ENCODE measurements at regions not wholly inside any gene's neighbourhood (a gene's known extent, or its start where the extent isn't known, plus 50 kb on each side); places are given as distances from the start of the nearest gene placed in this dataset.

DNA sequence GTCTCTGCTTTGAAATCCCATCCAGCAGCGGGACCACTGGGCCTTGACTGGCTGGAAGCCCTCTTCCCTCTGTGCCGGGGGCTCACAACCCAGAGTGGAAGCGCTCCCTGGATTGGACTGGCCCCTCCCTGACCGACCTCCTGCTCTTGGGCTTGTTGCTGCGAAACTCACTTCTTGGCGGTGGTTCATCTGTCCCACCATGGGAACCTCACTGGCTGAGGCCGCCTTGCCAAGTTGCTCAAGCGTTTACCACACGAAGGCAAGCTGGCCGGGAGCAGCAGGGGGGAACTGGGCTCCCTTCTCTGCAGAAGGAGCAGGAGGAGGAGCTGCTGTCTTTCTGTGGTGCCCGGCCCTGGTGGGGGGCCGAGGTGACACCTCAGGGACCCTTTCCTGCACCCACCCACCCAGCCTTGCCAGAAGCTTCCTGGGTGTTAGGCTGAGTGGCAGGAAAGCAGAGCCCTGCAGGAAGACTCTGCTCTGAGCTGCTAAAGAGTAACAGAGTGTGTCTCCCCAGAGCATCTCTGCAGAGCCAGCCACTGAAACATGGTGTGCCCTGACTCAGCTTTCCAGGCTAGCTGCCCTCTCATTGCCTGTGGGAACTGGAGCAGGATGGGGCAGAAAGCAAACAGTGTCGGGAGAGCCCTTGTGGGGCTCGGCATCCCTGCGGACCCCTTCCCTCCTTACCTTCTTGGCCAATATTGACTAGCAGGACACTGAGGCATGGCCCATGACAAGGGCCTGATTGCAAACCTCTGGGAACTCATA, 88.5 kb upstream of the ALX4 start:
- no peak overlapping the region for H4K5ac ChIP-seq (ENCODE audit: insufficient read length, low read depth, low read length)
- no peak overlapping the region for H2BK12ac ChIP-seq (ENCODE audit: insufficient read length, low read depth, low read length)
- H3K27ac ChIP-seq (ENCODE audit: insufficient read length, low read depth, low read length), result no peak overlapping the region
- no peak for DNase-seq
- no peaks in the 10 kb centered on the region for H3K79me2 ChIP-seq (ENCODE audit: insufficient read depth, low read length)
- no peak overlapping the region for H3K18ac ChIP-seq (ENCODE audit: insufficient read length, low read depth, low read length)
- no peaks in the 10 kb centered on the region for H4K20me1 ChIP-seq (ENCODE audit: control insufficient read depth, insufficient read depth, insufficient read length)
- no peak overlapping the region for H2BK120ac ChIP-seq (ENCODE audit: low read depth, low read length, poor library complexity, severe bottlenecking)
- H3K4me1 ChIP-seq (ENCODE audit: insufficient read depth, low read length), result no peaks in the 10 kb centered on the region
- H4K91ac ChIP-seq (ENCODE audit: insufficient read length, low read depth, low read length), result no peak overlapping the region
- no peak overlapping the region for H3K9ac ChIP-seq (ENCODE audit: extremely low read depth, insufficient read length, low read length)
- H2BK20ac ChIP-seq (ENCODE audit: low read depth, low read length, poor library complexity, severe bottlenecking), result no peak overlapping the region
- no peak overlapping the region for H3K4me3 Mint-ChIP-seq
- WGBS (ENCODE audit: extremely low coverage, insufficient read length, low lambda C conversion rate), result no CpG with 5 or more reads among the region's 15 CpGs
- H3K36me3 Mint-ChIP-seq (ENCODE audit: insufficient read depth in 1 of 3, low read depth in 3 of 3), result no peaks in the 10 kb centered on the region; a peak in 1 of 7 replicates
- H3K9me3 Mint-ChIP-seq, result peaks cover 0 to 3% of the 10 kb centered on the region in 2 experiments; a peak in 3 of 5 replicates
- no peak overlapping the region for H4K8ac ChIP-seq (replicated peaks; ENCODE audit: insufficient read length, low read depth, low read length)
- no peak overlapping the region for H2AFZ ChIP-seq (ENCODE audit: low read length)
- no peak overlapping the region for H3K23ac ChIP-seq (ENCODE audit: insufficient read length, low read depth, low read length)
- H3K14ac ChIP-seq (ENCODE audit: insufficient read depth, low read length), result no peak overlapping the region
- H3K9me3 ChIP-seq (ENCODE audit: control insufficient read depth, low read depth, low read length), result no peaks in the 10 kb centered on the region
- H3K4me1 Mint-ChIP-seq, result peaks cover 0 to 9% of the 10 kb centered on the region in 2 experiments; a peak in 2 of 4 replicates
- TF ChIP-seq, protein P1, sequence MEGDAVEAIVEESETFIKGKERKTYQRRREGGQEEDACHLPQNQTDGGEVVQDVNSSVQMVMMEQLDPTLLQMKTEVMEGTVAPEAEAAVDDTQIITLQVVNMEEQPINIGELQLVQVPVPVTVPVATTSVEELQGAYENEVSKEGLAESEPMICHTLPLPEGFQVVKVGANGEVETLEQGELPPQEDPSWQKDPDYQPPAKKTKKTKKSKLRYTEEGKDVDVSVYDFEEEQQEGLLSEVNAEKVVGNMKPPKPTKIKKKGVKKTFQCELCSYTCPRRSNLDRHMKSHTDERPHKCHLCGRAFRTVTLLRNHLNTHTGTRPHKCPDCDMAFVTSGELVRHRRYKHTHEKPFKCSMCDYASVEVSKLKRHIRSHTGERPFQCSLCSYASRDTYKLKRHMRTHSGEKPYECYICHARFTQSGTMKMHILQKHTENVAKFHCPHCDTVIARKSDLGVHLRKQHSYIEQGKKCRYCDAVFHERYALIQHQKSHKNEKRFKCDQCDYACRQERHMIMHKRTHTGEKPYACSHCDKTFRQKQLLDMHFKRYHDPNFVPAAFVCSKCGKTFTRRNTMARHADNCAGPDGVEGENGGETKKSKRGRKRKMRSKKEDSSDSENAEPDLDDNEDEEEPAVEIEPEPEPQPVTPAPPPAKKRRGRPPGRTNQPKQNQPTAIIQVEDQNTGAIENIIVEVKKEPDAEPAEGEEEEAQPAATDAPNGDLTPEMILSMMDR (conservative IDR thresholded peaks at IDR 0.05), result no peak
- no peak overlapping the region for H2BK15ac ChIP-seq (ENCODE audit: low read depth, low read length)
- H3K23me2 ChIP-seq (ENCODE audit: insufficient read length, low read depth, low read length, poor library complexity, severe bottlenecking), result no peaks in the 10 kb centered on the region
- H3K27me3 ChIP-seq (ENCODE audit: insufficient read depth, low read length), result no peaks in the 10 kb centered on the region
- H3K4ac ChIP-seq (ENCODE audit: low read depth, low read length), result no peak overlapping the region
- H3K27ac Mint-ChIP-seq, result no peak overlapping the region
- H2BK5ac ChIP-seq (ENCODE audit: insufficient read length, low read length), result no peak overlapping the region
- peaks cover 36% of the 10 kb centered on the region for H3K27me3 Mint-ChIP-seq (ENCODE audit: low read depth)
- H3K79me1 ChIP-seq (ENCODE audit: insufficient read depth, low read depth, low read length, poor library complexity, severe bottlenecking), result no peaks in the 10 kb centered on the region
- H3K4me2 ChIP-seq (ENCODE audit: insufficient read depth, insufficient read length, low read length), result no peak overlapping the region
- H3T11ph ChIP-seq (ENCODE audit: low read length), result no peak overlapping the region
- H2AK5ac ChIP-seq (ENCODE audit: insufficient read length, low read length), result no peak overlapping the region
- no peak overlapping the region for H3K56ac ChIP-seq (ENCODE audit: insufficient read length, low read depth, low read length)
